Cardiac muscle cell (in vitro differentiated cells and primary cell): ENCODE measurements at regions not wholly inside any gene's neighbourhood (a gene's known extent, or its start where the extent isn't known, plus 50 kb on each side); places are given as distances from the start of the nearest gene placed in this dataset.

ENCODE experiments used
- DNase-seq, 2 donors: peaks; one replicate each; pipeline versions ENCODE4 v3.0.0 to v3.0.0-alpha.2; 2010 to 2017; ENCODE audit warnings: low read depth in 1 of 2, low spot score in 1 of 2
- H3K27ac ChIP-seq: fragments of 200-600 bp; sonication (generic); 2 replicates; pipeline ENCODE4 v1.5.1; 2016
- H3K27me3 ChIP-seq: fragments of 200-600 bp; sonication (generic); 2 replicates; pipeline ENCODE4 v1.6.0; 2016; ENCODE audit warnings: control low read depth
- H3K36me3 ChIP-seq: fragments of 200-600 bp; sonication (generic); 2 replicates; pipeline ENCODE4 v1.5.1; 2016; ENCODE audit warnings: control low read depth
- H3K4me1 ChIP-seq: fragments of 200-600 bp; sonication (generic); 2 replicates; pipeline ENCODE4 v1.8.1; 2017; ENCODE audit warnings: low read depth, mild to moderate bottlenecking, mixed run types
- H3K4me3 ChIP-seq: fragments of 200-600 bp; sonication (generic); 2 replicates; pipeline ENCODE4 v1.5.1; 2016; ENCODE audit warnings: mild to moderate bottlenecking
- H3K9me3 ChIP-seq: fragments of 200-600 bp; sonication (generic); 2 replicates; pipeline ENCODE4 v1.5.1; 2017; ENCODE audit warnings: low read depth, mild to moderate bottlenecking, control low read depth
- CTCF ChIP-seq: IDR thresholded peaks from 2 replicates; pipeline ENCODE4 v1.5.1; 2012; ENCODE audit warnings: low read depth, mild to moderate bottlenecking, low read length

DNA sequence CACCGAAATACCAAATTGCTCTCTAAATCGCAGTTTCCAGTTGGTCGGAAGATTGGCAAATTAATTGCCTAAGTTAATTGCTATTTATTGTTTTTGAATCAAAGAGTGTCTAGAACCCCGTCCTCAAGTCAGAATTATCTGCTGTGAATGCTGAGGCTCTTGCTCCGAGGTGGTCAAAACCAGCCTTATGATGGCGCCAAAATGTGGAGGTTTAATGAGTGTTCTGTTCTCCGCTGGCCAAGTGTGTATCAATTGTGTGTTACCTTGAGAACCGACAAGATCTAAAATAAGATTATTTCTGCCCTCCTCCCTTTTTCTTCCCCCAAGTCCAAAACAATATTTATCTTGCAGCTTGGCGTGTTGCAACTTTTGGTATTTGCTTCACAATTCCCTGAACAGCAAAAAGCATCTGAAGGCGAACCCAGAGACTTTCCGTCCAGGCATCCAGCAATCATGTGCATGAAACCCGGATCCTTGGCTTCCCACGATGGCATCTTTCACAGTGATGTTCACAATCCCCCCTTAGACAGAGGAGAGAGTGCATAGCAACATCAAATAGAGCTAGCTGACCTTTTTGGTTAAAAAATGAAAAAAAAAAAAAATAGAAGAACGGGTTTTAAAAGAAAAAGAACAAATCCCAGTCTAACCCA, 323.0 kb downstream of the MYCN start:
- Histone ChIP-seq H3K4me1 (no peaks in the 10 kb centered on the region), H3K4me3 (no peak overlapping the region), H3K9me3 (no peaks in the 10 kb centered on the region), H3K27me3 (no peaks in the 10 kb centered on the region), H3K36me3 (no peaks in the 10 kb centered on the region), H3K27ac (no peak overlapping the region)
- no peak for TF ChIP-seq CTCF
- no peak for DNase-seq

GRCh38 chr2:16262526-16263178, 322.3 kb downstream of the MYCN start:
- no peak for TF ChIP-seq CTCF

GRCh38 chr2:16261791-16262190, 321.4 kb downstream of the MYCN start:
- H3K36me3 ChIP-seq: no peaks in the 10 kb centered on the region
- no peak overlapping the region for H3K27ac ChIP-seq
- TF ChIP-seq CTCF: no peak
- no peaks in the 10 kb centered on the region for H3K4me1 ChIP-seq
- H3K9me3 ChIP-seq: no peaks in the 10 kb centered on the region
- H3K27me3 ChIP-seq: no peaks in the 10 kb centered on the region
- no peak overlapping the region for H3K4me3 ChIP-seq
- DNase-seq: no peak

More at GRCh38 chr2:16262526-16263178, 322.3 kb downstream of the MYCN start:
- no peaks in the 10 kb centered on the region for H3K27me3 ChIP-seq
- H3K4me1 ChIP-seq: no peaks in the 10 kb centered on the region
- H3K36me3 ChIP-seq: no peaks in the 10 kb centered on the region
- H3K4me3 ChIP-seq: no peak overlapping the region
- no peak for DNase-seq
- H3K9me3 ChIP-seq: no peaks in the 10 kb centered on the region
- H3K27ac ChIP-seq: no peak overlapping the region

GRCh38 chr2:16261071-16261470, 320.7 kb downstream of the MYCN start:
- no peak for TF ChIP-seq CTCF
- Histone ChIP-seq H3K9me3 (no peaks in the 10 kb centered on the region), H3K27ac (no peak overlapping the region), H3K4me1 (no peaks in the 10 kb centered on the region), H3K27me3 (no peaks in the 10 kb centered on the region), H3K4me3 (no peak overlapping the region), H3K36me3 (no peaks in the 10 kb centered on the region)
- DNase-seq: no peak

GRCh38 chr2:16260041-16260830, 319.9 kb downstream of the MYCN start:
- Histone ChIP-seq H3K4me1 (no peaks in the 10 kb centered on the region), H3K9me3 (no peaks in the 10 kb centered on the region), H3K36me3 (no peaks in the 10 kb centered on the region), H3K4me3 (no peak overlapping the region), H3K27ac (no peak overlapping the region), H3K27me3 (no peaks in the 10 kb centered on the region)
- TF ChIP-seq CTCF: no peak
- peak in 1 of 2 donors; percentile 48 for DNase-seq
